Ishikawa (cell line): ENCODE measurements at regions not wholly inside any gene's neighbourhood (a gene's known extent, or its start where the extent isn't known, plus 50 kb on each side); places are given as distances from the start of the nearest gene placed in this dataset.

Experiments used
- CEBPB ChIP-seq: IDR thresholded peaks from 2 replicates; pipeline ENCODE4 v1.6.1; 2012
- EGR1 ChIP-seq: IDR thresholded peaks from 2 replicates; pipeline ENCODE4 v1.6.1; 2012
- EP300 ChIP-seq: IDR thresholded peaks from 2 replicates; pipeline ENCODE4 v1.6.1; 2012; ENCODE audit warnings: borderline replicate concordance
- NFIC ChIP-seq: IDR thresholded peaks from 2 replicates; pipeline ENCODE4 v1.6.1; 2012
- YY1 ChIP-seq: IDR thresholded peaks from 2 replicates; pipeline ENCODE4 v1.6.1; 2012; ENCODE audit warnings: low read depth
- ZBTB7A ChIP-seq: IDR thresholded peaks from 2 replicates; pipeline ENCODE4 v1.6.1; 2012; ENCODE audit warnings: low read depth

GRCh38 chr13:109355166-109355565 is 431.2 kb downstream of the IRS2 start:
- no peak for TF ChIP-seq NFIC
- no peak for TF ChIP-seq EGR1
- TF ChIP-seq YY1 = no peak
- TF ChIP-seq ZBTB7A = no peak
- TF ChIP-seq EP300 = no peak
- TF ChIP-seq CEBPB = no peak
